DND-41 (cell line): ENCODE measurements at regions not wholly inside any gene's neighbourhood (a gene's known extent, or its start where the extent isn't known, plus 50 kb on each side); places are given as distances from the start of the nearest gene placed in this dataset.

Source experiments
- CTCF ChIP-seq: IDR thresholded peaks from 2 replicates; pipeline ENCODE4 v1.5.1; 2012; ENCODE audit warnings: borderline replicate concordance, low read length, moderate library complexity, mild to moderate bottlenecking; ENCODE audit not compliant: poor library complexity, severe bottlenecking; ENCODE audit errors: extremely low read depth
- EZH2 ChIP-seq: IDR thresholded peaks from 3 replicates; pipeline ENCODE4 v1.6.1; 2012; ENCODE audit warnings: borderline replicate concordance, low read depth, mild to moderate bottlenecking, moderate library complexity, low read length, inconsistent platforms; ENCODE audit not compliant: severe bottlenecking

- TF ChIP-seq CTCF: no peak
- no peak for TF ChIP-seq EZH2
Observed at GRCh38 chr2:207251022-207251421, 85.3 kb upstream of the KLF7 start.
